Ovary (tissue), 3 donors: ENCODE measurements at regions not wholly inside any gene's neighbourhood (a gene's known extent, or its start where the extent isn't known, plus 50 kb on each side); places are given as distances from the start of the nearest gene placed in this dataset.

Experiments used
- CTCF ChIP-seq, 3 donors: fragments of 450-650 bp in 2 of 3; fragments of 200-600 bp in 1 of 3; IDR thresholded peaks; one replicate each; pipeline versions ENCODE4 v1.5.1 to v1.8.0; 2016 to 2022; ENCODE audit warnings: antibody characterized with exemption in 3 of 3, mild to moderate bottlenecking in 1 of 3
- EP300 ChIP-seq: sonication (generic); formaldehyde crosslinking; IDR thresholded peaks from one replicate; pipeline ENCODE4 v1.6.1; 2017; ENCODE audit warnings: antibody characterized with exemption
- POLR2A ChIP-seq: fragments of 450-650 bp; IDR thresholded peaks from one replicate; pipeline ENCODE4 v1.6.1; 2017; ENCODE audit warnings: antibody characterized with exemption, mild to moderate bottlenecking, moderate library complexity
- donor health status: DM: no; HTN: no; CAD: no.

GRCh38 chr3:70647823-70648222 is 335.4 kb upstream of the MDFIC2 start:
- TF ChIP-seq CTCF (IDR thresholded peaks at IDR 0.05) = no peak
- TF ChIP-seq POLR2A = no peak
- no peak for TF ChIP-seq EP300
